GM19351 (cell line): ENCODE measurements at regions not wholly inside any gene's neighbourhood (a gene's known extent, or its start where the extent isn't known, plus 50 kb on each side); places are given as distances from the start of the nearest gene placed in this dataset.
A peak's percentile ranks its signal among the peaks of the same experiment; 100 is the strongest.

ENCODE experiments used
- ATAC-seq: cut with Tn5 transposase; IDR thresholded peaks from one replicate; pipeline ENCODE4 v1.9.1; 2021; ENCODE audit warnings: mild to moderate bottlenecking, moderate library complexity; ENCODE audit not compliant: unreplicated experiment

GRCh38 chr5:159827861-159828260, 88.4 kb upstream of the ADRA1B start:
- ATAC-seq = no peak

- no peak for ATAC-seq
Measured at GRCh38 chr5:159832073-159832472, 84.2 kb upstream of the ADRA1B start.

GRCh38 chr5:159833088-159833487, 83.2 kb upstream of the ADRA1B start:
- no peak for ATAC-seq

GRCh38 chr5:159833846-159834245, 82.4 kb upstream of the ADRA1B start:
- no peak for ATAC-seq

GRCh38 chr5:159835548-159835947, 80.7 kb upstream of the ADRA1B start:
- ATAC-seq = no peak

GRCh38 chr5:159836691-159837090, 79.6 kb upstream of the ADRA1B start:
- no peak for ATAC-seq

GRCh38 chr5:159837860-159838259, 78.4 kb upstream of the ADRA1B start:
- ATAC-seq = no peak

GRCh38 chr5:159838551-159839222, 77.6 kb upstream of the ADRA1B start:
- no peak for ATAC-seq

GRCh38 chr5:159844267-159845121, 71.8 kb upstream of the ADRA1B start:
- no peak for ATAC-seq

GRCh38 chr5:159849437-159850083, 66.7 kb upstream of the ADRA1B start:
- ATAC-seq = no peak

- ATAC-seq = no peak
Measured at GRCh38 chr5:159850160-159850559, 66.1 kb upstream of the ADRA1B start.

GRCh38 chr5:159851053-159851452, 65.2 kb upstream of the ADRA1B start:
- ATAC-seq = no peak

- no peak for ATAC-seq
Measured at GRCh38 chr5:159854916-159855315, 61.4 kb upstream of the ADRA1B start.

- no peak for ATAC-seq
Measured at GRCh38 chr5:159855476-159856191, 60.6 kb upstream of the ADRA1B start.

GRCh38 chr5:159858871-159859270, 57.4 kb upstream of the ADRA1B start:
- no peak for ATAC-seq

GRCh38 chr5:159861086-159861485, 55.2 kb upstream of the ADRA1B start:
- no peak for ATAC-seq

GRCh38 chr5:159864885-159865691, 51.2 kb upstream of the ADRA1B start:
- peak; percentile 92 for ATAC-seq

GRCh38 chr5:159866093-159866492, 50.2 kb upstream of the ADRA1B start:
- ATAC-seq = no peak
